ENCODE measurements at regions not wholly inside any gene's neighbourhood (a gene's known extent, or its start where the extent isn't known, plus 50 kb on each side); places are given as distances from the start of the nearest gene placed in this dataset.
A peak's percentile ranks its signal among the peaks of the same experiment; 100 is the strongest.
"Not testable (repeated sequence)": the region's sequence is repeated elsewhere in the genome, so short reads cannot be mapped to it uniquely, and the experiment has no call there.

- peak overlapping the region; percentile 80 for H3K27ac Mint-ChIP-seq
These were observed 101.1 kb upstream of the ZNF438 start for GRCh38 chr10:31132681-31133244.

GRCh38 chr10:31133251-31133791 lies 101.7 kb upstream of the ZNF438 start:
- H3K9me3 Mint-ChIP-seq = no peaks in the 10 kb centered on the region
- H3K36me3 Mint-ChIP-seq (ENCODE audit: low read depth) = no peaks in the 10 kb centered on the region
- peaks cover 46% of the 10 kb centered on the region for H3K4me1 Mint-ChIP-seq (ENCODE audit: low read depth)
- peak overlapping the region; percentile 80 for H3K27ac Mint-ChIP-seq
- H3K27me3 Mint-ChIP-seq (ENCODE audit: low read depth) = no peaks in the 10 kb centered on the region
- H3K4me3 Mint-ChIP-seq = peak overlapping the region; percentile 29

More at GRCh38 chr10:31132681-31133244, 101.1 kb upstream of the ZNF438 start:
- Mint-ChIP-seq H3K4me3 (peak overlapping the region; percentile 40), H3K27me3 (ENCODE audit: low read depth) (no peaks in the 10 kb centered on the region), H3K9me3 (no peaks in the 10 kb centered on the region), H3K36me3 (ENCODE audit: low read depth) (no peaks in the 10 kb centered on the region), H3K4me1 (ENCODE audit: low read depth) (peaks cover 44% of the 10 kb centered on the region)

GRCh38 chr10:31133792-31134310 lies 102.2 kb upstream of the ZNF438 start:
- H3K27me3 Mint-ChIP-seq (ENCODE audit: low read depth) = no peaks in the 10 kb centered on the region
- H3K4me1 Mint-ChIP-seq (ENCODE audit: low read depth) = peaks cover 46% of the 10 kb centered on the region
- H3K27ac Mint-ChIP-seq = peak overlapping the region; percentile 90
- H3K4me3 Mint-ChIP-seq = peak overlapping the region; percentile 48
- no peaks in the 10 kb centered on the region for H3K9me3 Mint-ChIP-seq
- no peaks in the 10 kb centered on the region for H3K36me3 Mint-ChIP-seq (ENCODE audit: low read depth)

GRCh38 chr10:31134311-31134952 lies 102.8 kb upstream of the ZNF438 start:
- Mint-ChIP-seq H3K36me3 (ENCODE audit: low read depth) (no peaks in the 10 kb centered on the region), H3K4me1 (ENCODE audit: low read depth) (peaks cover 43% of the 10 kb centered on the region), H3K27ac (peak overlapping the region; percentile 90), H3K27me3 (ENCODE audit: low read depth) (no peaks in the 10 kb centered on the region), H3K4me3 (peak overlapping the region; percentile 77), H3K9me3 (no peaks in the 10 kb centered on the region)

- Mint-ChIP-seq H3K27ac (peak overlapping the region; percentile 90), H3K9me3 (no peaks in the 10 kb centered on the region), H3K36me3 (ENCODE audit: low read depth) (no peaks in the 10 kb centered on the region), H3K4me3 (peak overlapping the region; percentile 77), H3K4me1 (ENCODE audit: low read depth) (peaks cover 43% of the 10 kb centered on the region), H3K27me3 (ENCODE audit: low read depth) (no peaks in the 10 kb centered on the region)
These were observed 103.5 kb upstream of the ZNF438 start for GRCh38 chr10:31135171-31135570.

GRCh38 chr10:31135791-31136190 lies 104.1 kb upstream of the ZNF438 start:
- H3K36me3 Mint-ChIP-seq (ENCODE audit: low read depth); H3K4me3 Mint-ChIP-seq; H3K9me3 Mint-ChIP-seq; H3K27me3 Mint-ChIP-seq (ENCODE audit: low read depth): not testable (repeated sequence)
- peaks cover 44% of the 10 kb centered on the region for H3K4me1 Mint-ChIP-seq (ENCODE audit: low read depth)
- H3K27ac Mint-ChIP-seq = peak overlapping the region; percentile 71

- Mint-ChIP-seq H3K36me3 (ENCODE audit: low read depth) (no peaks in the 10 kb centered on the region), H3K4me3 (peak overlapping the region; percentile 14), H3K27me3 (ENCODE audit: low read depth) (no peaks in the 10 kb centered on the region), H3K9me3 (no peaks in the 10 kb centered on the region), H3K4me1 (ENCODE audit: low read depth) (peaks cover 45% of the 10 kb centered on the region), H3K27ac (peak overlapping the region; percentile 71)
These were observed 104.7 kb upstream of the ZNF438 start for GRCh38 chr10:31136386-31136785.

- no peaks in the 10 kb centered on the region for H3K27me3 Mint-ChIP-seq (ENCODE audit: low read depth)
- H3K27ac Mint-ChIP-seq = peak overlapping the region; percentile 84
- H3K36me3 Mint-ChIP-seq (ENCODE audit: low read depth) = no peaks in the 10 kb centered on the region
- peak overlapping the region; percentile 37 for H3K4me3 Mint-ChIP-seq
- no peaks in the 10 kb centered on the region for H3K9me3 Mint-ChIP-seq
- peaks cover 45% of the 10 kb centered on the region for H3K4me1 Mint-ChIP-seq (ENCODE audit: low read depth)
These were observed 105.5 kb upstream of the ZNF438 start for GRCh38 chr10:31136930-31137885.

- no peaks in the 10 kb centered on the region for H3K27me3 Mint-ChIP-seq (ENCODE audit: low read depth)
- H3K4me1 Mint-ChIP-seq (ENCODE audit: low read depth) = peaks cover 39% of the 10 kb centered on the region
- H3K4me3 Mint-ChIP-seq = no peak overlapping the region
- no peaks in the 10 kb centered on the region for H3K36me3 Mint-ChIP-seq (ENCODE audit: low read depth)
- H3K27ac Mint-ChIP-seq = no peak overlapping the region
- H3K9me3 Mint-ChIP-seq = no peaks in the 10 kb centered on the region
These were observed 106.4 kb upstream of the ZNF438 start for GRCh38 chr10:31138026-31138553.

- peaks cover 41% of the 10 kb centered on the region for H3K4me1 Mint-ChIP-seq (ENCODE audit: low read depth)
- H3K4me3 Mint-ChIP-seq = no peak overlapping the region
- H3K9me3 Mint-ChIP-seq = no peaks in the 10 kb centered on the region
- H3K27me3 Mint-ChIP-seq (ENCODE audit: low read depth) = no peaks in the 10 kb centered on the region
- peaks cover 2% of the 10 kb centered on the region for H3K36me3 Mint-ChIP-seq (ENCODE audit: low read depth)
- H3K27ac Mint-ChIP-seq = no peak overlapping the region
These were observed 107.8 kb upstream of the ZNF438 start for GRCh38 chr10:31139497-31139896.

- Mint-ChIP-seq H3K27me3 (ENCODE audit: low read depth) (no peaks in the 10 kb centered on the region), H3K27ac (no peak overlapping the region)
These were observed 109.1 kb upstream of the ZNF438 start for GRCh38 chr10:31140716-31141115.

GRCh38 chr10:31142026-31142425 lies 110.4 kb upstream of the ZNF438 start:
- Mint-ChIP-seq H3K4me3 (no peak overlapping the region), H3K27me3 (ENCODE audit: low read depth) (no peaks in the 10 kb centered on the region), H3K9me3 (no peaks in the 10 kb centered on the region), H3K4me1 (ENCODE audit: low read depth) (peaks cover 31% of the 10 kb centered on the region), H3K36me3 (ENCODE audit: low read depth) (peaks cover 2% of the 10 kb centered on the region), H3K27ac (no peak overlapping the region)

More at GRCh38 chr10:31140716-31141115, 109.1 kb upstream of the ZNF438 start:
- Mint-ChIP-seq H3K4me1 (ENCODE audit: low read depth) (peaks cover 32% of the 10 kb centered on the region), H3K4me3 (no peak overlapping the region), H3K36me3 (ENCODE audit: low read depth) (peaks cover 2% of the 10 kb centered on the region), H3K9me3 (no peaks in the 10 kb centered on the region)

GRCh38 chr10:31143331-31143935 lies 111.8 kb upstream of the ZNF438 start:
- no peaks in the 10 kb centered on the region for H3K9me3 Mint-ChIP-seq

GRCh38 chr10:31145986-31146385 lies 114.3 kb upstream of the ZNF438 start:
- H3K4me1 Mint-ChIP-seq (ENCODE audit: low read depth) = peaks cover 28% of the 10 kb centered on the region
- H3K27me3 Mint-ChIP-seq (ENCODE audit: low read depth) = no peaks in the 10 kb centered on the region
- no peaks in the 10 kb centered on the region for H3K9me3 Mint-ChIP-seq
- H3K36me3 Mint-ChIP-seq (ENCODE audit: low read depth) = peaks cover 2% of the 10 kb centered on the region
- peak overlapping the region; percentile 61 for H3K27ac Mint-ChIP-seq
- no peak overlapping the region for H3K4me3 Mint-ChIP-seq

More at GRCh38 chr10:31143331-31143935, 111.8 kb upstream of the ZNF438 start:
- Mint-ChIP-seq H3K4me3 (no peak overlapping the region), H3K27ac (no peak overlapping the region), H3K27me3 (ENCODE audit: low read depth) (no peaks in the 10 kb centered on the region), H3K4me1 (ENCODE audit: low read depth) (peaks cover 29% of the 10 kb centered on the region), H3K36me3 (ENCODE audit: low read depth) (peaks cover 2% of the 10 kb centered on the region)

All from T-helper 1 cell treated with Interleukin-12 subunit alpha and Interleukin-12 subunit beta and Interleukin-4 antibody, amounts not matched to agents 30 μg/mL and 1 μg/mL, for 36 hours (primary cell).